SK-N-SH (cell line): ENCODE measurements at regions not wholly inside any gene's neighbourhood (a gene's known extent, or its start where the extent isn't known, plus 50 kb on each side); places are given as distances from the start of the nearest gene placed in this dataset.

Experiments
- CTCF ChIA-PET: fragments of 300-600, 350-600 bp; formaldehyde crosslinking; extraction: SDS; loops from one replicate; lab custom pipeline; 2021; lab: Yijun Ruan, JAX
- POLR2A ChIA-PET: fragments of 350-600 bp; sonication (Branson Sonifier 250); formaldehyde crosslinking; extraction: SDS; loops from one replicate; lab custom pipeline; 2020; ENCODE audit warnings: antibody characterized with exemption, inconsistent platforms; lab: Yijun Ruan, JAX
- DNase-seq: peaks from one replicate; pipeline ENCODE4 v3.0.0; 2012
- H2AFZ ChIP-seq: fragments of 200-600 bp; sonication (generic); 2 replicates; pipeline ENCODE4 v1.8.1; 2016; ENCODE audit warnings: antibody characterized with exemption, mild to moderate bottlenecking, low read depth
- H3F3A ChIP-seq: fragments of 200-600 bp; sonication (generic); replicated peaks from 2 replicates; pipeline ENCODE3; 2016; ENCODE audit warnings: antibody characterized with exemption, mild to moderate bottlenecking; ENCODE audit not compliant: insufficient read depth
- H3K27ac ChIP-seq, 2 experiments: fragments of 200-500 bp in 1 of 2; fragments of 200-600 bp in 1 of 2; sonication (Bioruptor generic) in 1 of 2; sonication (generic), shearing (Covaris generic) in 1 of 2; 2 replicates each; pipeline versions ENCODE4 v1.5.1 to v1.6.1; 2014 to 2016; ENCODE audit warnings: low read depth in 2 of 2, inconsistent platforms in 1 of 2, low read length in 1 of 2, mild to moderate bottlenecking in 1 of 2, mixed read lengths in 1 of 2
- H3K27me3 ChIP-seq: fragments of 200-600 bp; sonication (generic), shearing (Covaris generic); 2 replicates; pipeline ENCODE4 v1.6.1; 2016; ENCODE audit warnings: mixed run types; ENCODE audit not compliant: insufficient read depth
- H3K36me3 ChIP-seq, 2 experiments: fragments of 200-500 bp in 1 of 2; fragments of 200-600 bp in 1 of 2; sonication (Bioruptor generic) in 1 of 2; sonication (generic) in 1 of 2; replicated peaks in 1 of 2; 2 replicates each; pipeline versions ENCODE3 to v1.5.1; 2014 to 2016; ENCODE audit warnings: low read length in 1 of 2, mild to moderate bottlenecking in 1 of 2; ENCODE audit not compliant: insufficient read depth in 2 of 2, control insufficient read depth in 1 of 2
- H3K4me1 ChIP-seq, 2 experiments: fragments of 200-500 bp in 1 of 2; fragments of 200-600 bp in 1 of 2; sonication (Bioruptor generic) in 1 of 2; sonication (generic), shearing (Covaris generic) in 1 of 2; 2 replicates each; pipeline versions ENCODE4 v1.5.1 to v1.6.1; 2014 to 2016; ENCODE audit warnings: low read depth in 1 of 2, low read length in 1 of 2, mixed run types in 1 of 2; ENCODE audit not compliant: insufficient read depth in 2 of 2, control insufficient read depth in 1 of 2
- H3K4me2 ChIP-seq: fragments of 200-600 bp; sonication (generic), shearing (Covaris generic); 2 replicates; pipeline ENCODE4 v1.6.1; 2017; ENCODE audit warnings: mixed run types
- H3K4me3 ChIP-seq, 2 experiments: fragments of 200-500 bp in 1 of 2; fragments of 200-600 bp in 1 of 2; sonication (Bioruptor generic) in 1 of 2; sonication (generic), shearing (Covaris generic) in 1 of 2; 2 replicates each; pipeline versions ENCODE4 v1.5.1 to v1.8.1; 2014 to 2016; ENCODE audit warnings: low read depth in 2 of 2, inconsistent platforms in 1 of 2, low read length in 1 of 2, mild to moderate bottlenecking in 1 of 2, mixed read lengths in 1 of 2, moderate library complexity in 1 of 2
- H3K79me2 ChIP-seq: fragments of 200-600 bp; sonication (generic); 2 replicates; pipeline ENCODE4 v1.8.1; 2017; ENCODE audit warnings: mild to moderate bottlenecking; ENCODE audit not compliant: insufficient read depth
- H3K9ac ChIP-seq: fragments of 200-600 bp; sonication (generic); 2 replicates; pipeline ENCODE4 v1.6.1; 2017; ENCODE audit warnings: mixed run types
- H3K9me2 ChIP-seq: fragments of 200-600 bp; sonication (generic); 2 replicates; pipeline ENCODE4 v1.6.1; 2017; ENCODE audit warnings: mixed run types
- H3K9me3 ChIP-seq: fragments of 200-600 bp; sonication (generic); 2 replicates; pipeline ENCODE4 v1.6.1; 2017; ENCODE audit warnings: mixed run types, mild to moderate bottlenecking, moderate library complexity
- H4K20me1 ChIP-seq: fragments of 200-600 bp; sonication (generic); 2 replicates; pipeline ENCODE4 v1.6.1; 2017; ENCODE audit warnings: mild to moderate bottlenecking, mixed run types; ENCODE audit not compliant: insufficient read depth
- FOXJ3 ChIP-seq: sonication (generic); formaldehyde crosslinking; IDR thresholded peaks from 2 replicates; pipeline ENCODE4 v1.5.1; 2020; ENCODE audit warnings: mild to moderate bottlenecking, missing genetic modification reagents
- IRF3 ChIP-seq: fragments of 150-350 bp; IDR thresholded peaks from 2 replicates; pipeline ENCODE4 v1.6.1; 2016; ENCODE audit warnings: mild to moderate bottlenecking, low read depth, low read length
- PBX3 ChIP-seq: IDR thresholded peaks from 2 replicates; pipeline ENCODE4; 2012
- RCOR1 ChIP-seq: fragments of 150-350 bp; IDR thresholded peaks from 2 replicates; pipeline ENCODE4 v1.6.1; 2017; ENCODE audit warnings: antibody characterized with exemption, low read length
- RFX5 ChIP-seq: IDR thresholded peaks from 2 replicates; pipeline ENCODE4 v1.6.1; 2012; ENCODE audit warnings: mild to moderate bottlenecking, improper control_type of control experiment, low read length
- RXRA ChIP-seq: IDR thresholded peaks from 2 replicates; pipeline ENCODE4 v1.4.0; 2012; ENCODE audit warnings: low read depth, mild to moderate bottlenecking, borderline replicate concordance
- TCF12 ChIP-seq: IDR thresholded peaks from 2 replicates; pipeline ENCODE4 v1.4.0; 2012
- USF1 ChIP-seq: IDR thresholded peaks from 2 replicates; pipeline ENCODE4 v1.4.0; 2012; ENCODE audit warnings: low read depth, borderline replicate concordance
- USF2 ChIP-seq: fragments of 150-350 bp; IDR thresholded peaks from 2 replicates; pipeline ENCODE4 v1.6.1; 2017; ENCODE audit warnings: antibody characterized with exemption, low read length, low read depth, borderline replicate concordance
- YY1 ChIP-seq: IDR thresholded peaks from 2 replicates; pipeline ENCODE4 v1.4.0; 2012; ENCODE audit warnings: low read depth, mild to moderate bottlenecking
- ZBTB33 ChIP-seq: IDR thresholded peaks from 2 replicates; pipeline ENCODE4 v1.4.0; 2012; ENCODE audit warnings: low read depth, borderline replicate concordance
- WGBS: methylation state at CpG from one replicate; pipeline ENCODE4 v1.1.6; 2017; ENCODE audit warnings: low lambda C conversion rate; 5-methylcytosine and 5-hydroxymethylcytosine counted together

GRCh38 chr5:42321785-42322184 is 101.5 kb upstream of the GHR start:
- 0% methylated on average over 1 of the region's 1 CpG for WGBS
- no peak for DNase-seq
- Histone ChIP-seq H3K9ac (no peak overlapping the region), H3K9me3 (no peaks in the 10 kb centered on the region), H4K20me1 (no peaks in the 10 kb centered on the region), H3K9me2 (no peaks in the 10 kb centered on the region), H3K4me3 (no peak overlapping the region), H3F3A (no peaks in the 10 kb centered on the region), H3K4me2 (no peak overlapping the region), H3K27me3 (no peaks in the 10 kb centered on the region), H3K27ac (no peak overlapping the region), H3K79me2 (no peaks in the 10 kb centered on the region), H3K4me1 (no peaks in the 10 kb centered on the region), H3K36me3 (no peaks in the 10 kb centered on the region), H2AFZ (no peak overlapping the region)
- CTCF ChIA-PET: no interaction called here
- POLR2A ChIA-PET: no interaction called here
- TF ChIP-seq YY1: no peak
- no peak for TF ChIP-seq IRF3
- no peak for TF ChIP-seq RFX5

- H3K4me3 ChIP-seq: no peak overlapping the region
- TF ChIP-seq USF2 (no peak), RCOR1 (no peak), FOXJ3 (CRISPR knock-in tag) (no peak), IRF3 (no peak), PBX3 (no peak), ZBTB33 (no peak), YY1 (no peak), USF1 (no peak), TCF12 (no peak), RXRA (no peak)
- POLR2A ChIA-PET: no interaction called here
Measured at GRCh38 chr5:42337143-42337542, 86.1 kb upstream of the GHR start.

More at GRCh38 chr5:42337143-42337542, 86.1 kb upstream of the GHR start:
- H3K36me3 ChIP-seq: no peaks in the 10 kb centered on the region
- H3K27ac ChIP-seq: no peak overlapping the region
- H3F3A ChIP-seq: no peaks in the 10 kb centered on the region
- WGBS: 0% methylated on average over 3 of the region's 3 CpGs
- no peaks in the 10 kb centered on the region for H3K4me1 ChIP-seq
- CTCF ChIA-PET: no interaction called here
- no peak for DNase-seq
- H3K27me3 ChIP-seq: no peaks in the 10 kb centered on the region
- no peak overlapping the region for H2AFZ ChIP-seq
- H3K9me2 ChIP-seq: no peaks in the 10 kb centered on the region
- H3K79me2 ChIP-seq: no peaks in the 10 kb centered on the region
- no peaks in the 10 kb centered on the region for H3K9me3 ChIP-seq
- H3K9ac ChIP-seq: no peak overlapping the region
- H3K4me2 ChIP-seq: no peak overlapping the region
- no peaks in the 10 kb centered on the region for H4K20me1 ChIP-seq
